ENCODE measurements at regions not wholly inside any gene's neighbourhood (a gene's known extent, or its start where the extent isn't known, plus 50 kb on each side); places are given as distances from the start of the nearest gene placed in this dataset.

- TF ChIP-seq POLR2AphosphoS5 (IDR thresholded peaks at IDR 0.05; ENCODE audit: insufficient read depth in 1 of 2, low read depth in 1 of 2): no peak
- no peak for TF ChIP-seq CTCF (IDR thresholded peaks at IDR 0.05)
- no peak for TF ChIP-seq POLR2A (IDR thresholded peaks at IDR 0.05)
These were observed 424.6 kb upstream of the CADM1 start for GRCh38 chr11:115928811-115929210.
